Neural cell (in vitro differentiated cells): ENCODE measurements at regions not wholly inside any gene's neighbourhood (a gene's known extent, or its start where the extent isn't known, plus 50 kb on each side); places are given as distances from the start of the nearest gene placed in this dataset.

Experiments
- H2AFZ ChIP-seq: fragments of 200-600, 300-800 bp; sonication (generic), shearing (Covaris generic); 2 replicates; pipeline ENCODE4 v1.6.0; 2014; ENCODE audit warnings: low read depth, mild to moderate bottlenecking, antibody characterized with exemption, low read length, moderate library complexity
- H3F3A ChIP-seq: fragments of 200-600 bp; shearing (Covaris generic); 2 replicates; pipeline ENCODE4 v1.6.1; 2016; ENCODE audit warnings: mild to moderate bottlenecking, moderate library complexity, mixed read lengths, antibody characterized with exemption, low read length; ENCODE audit not compliant: insufficient read depth, poor library complexity, severe bottlenecking
- H3K27ac ChIP-seq: fragments of 200-600, 300-800 bp; sonication (generic), shearing (Covaris generic); 2 replicates; pipeline ENCODE4 v1.5.1; 2014; ENCODE audit warnings: mild to moderate bottlenecking, low read length, moderate library complexity
- H3K27me3 ChIP-seq: fragments of 300-800, 200-600 bp; sonication (generic), shearing (Covaris generic); 2 replicates; pipeline ENCODE4 v1.6.0; 2014; ENCODE audit warnings: mild to moderate bottlenecking, low read depth, low read length, moderate library complexity; ENCODE audit not compliant: insufficient read depth
- H3K36me3 ChIP-seq: fragments of 300-800, 200-600 bp; sonication (generic), shearing (Covaris generic); 2 replicates; pipeline ENCODE4 v1.5.1; 2014; ENCODE audit warnings: mild to moderate bottlenecking, antibody characterized with exemption, low read length, moderate library complexity; ENCODE audit not compliant: insufficient read depth
- H3K4me2 ChIP-seq: fragments of 300-800, 200-600 bp; sonication (generic), shearing (Covaris generic); 2 replicates; pipeline ENCODE4 v1.6.0; 2014; ENCODE audit warnings: mild to moderate bottlenecking, low read length
- H3K4me3 ChIP-seq: fragments of 300-800, 200-600 bp; sonication (generic), shearing (Covaris generic); 2 replicates; pipeline ENCODE4 v1.5.1; 2014; ENCODE audit warnings: mild to moderate bottlenecking, low read length, moderate library complexity
- H3K79me2 ChIP-seq: fragments of 200-600 bp; shearing (Covaris generic); replicated peaks from 2 replicates; pipeline ENCODE4 v1.6.0; 2014; ENCODE audit warnings: mild to moderate bottlenecking, low read length, moderate library complexity; ENCODE audit not compliant: insufficient read depth
- H3K9ac ChIP-seq: fragments of 300-800, 200-600 bp; sonication (generic), shearing (Covaris generic); 2 replicates; pipeline ENCODE4 v1.6.1; 2016; ENCODE audit warnings: mild to moderate bottlenecking, low read length, mixed read lengths
- H3K9me2 ChIP-seq: fragments of 200-600 bp; shearing (Covaris generic); 2 replicates; pipeline ENCODE4 v1.6.1; 2016; ENCODE audit warnings: mild to moderate bottlenecking, low read length, mixed read lengths; ENCODE audit not compliant: insufficient read depth
- H3K9me3 ChIP-seq: fragments of 200-600, 300-800 bp; sonication (generic), shearing (Covaris generic); 2 replicates; pipeline ENCODE4 v1.6.1; 2016; ENCODE audit warnings: mild to moderate bottlenecking, mixed run types, low read length, moderate library complexity, mixed read lengths
- H4K20me1 ChIP-seq: fragments of 200-600 bp; shearing (Covaris generic); 2 replicates; pipeline ENCODE4 v1.6.1; 2016; ENCODE audit warnings: mild to moderate bottlenecking, mixed run types; ENCODE audit not compliant: insufficient read depth
- EP300 ChIP-seq: fragments of 450-650 bp; conservative IDR thresholded peaks from 2 replicates; pipeline ENCODE4 v1.6.1; 2014; ENCODE audit warnings: antibody characterized with exemption, mild to moderate bottlenecking, moderate library complexity; ENCODE audit not compliant: poor library complexity, severe bottlenecking
- EZH2 ChIP-seq: fragments of 200-600, 300-800 bp; shearing (Covaris generic), sonication (generic); IDR thresholded peaks from 2 replicates; pipeline ENCODE4 v1.6.1; 2014; ENCODE audit warnings: antibody characterized with exemption, low read length, borderline replicate concordance, mild to moderate bottlenecking; ENCODE audit not compliant: insufficient read depth, poor library complexity, severe bottlenecking
- MXI1 ChIP-seq: fragments of 450-650 bp; conservative IDR thresholded peaks from 2 replicates; pipeline ENCODE4 v1.6.1; 2014; ENCODE audit warnings: antibody characterized with exemption, mild to moderate bottlenecking; ENCODE audit not compliant: poor library complexity, severe bottlenecking
- POLR2AphosphoS5 ChIP-seq: IDR thresholded peaks from 2 replicates; pipeline ENCODE4 v1.6.1; 2012
- RAD21 ChIP-seq: fragments of 450-650 bp; conservative IDR thresholded peaks from 2 replicates; pipeline ENCODE4 v1.6.1; 2014; ENCODE audit warnings: antibody characterized with exemption, mild to moderate bottlenecking, moderate library complexity
- SMC3 ChIP-seq: fragments of 450-650 bp; conservative IDR thresholded peaks from 2 replicates; pipeline ENCODE4 v1.6.1; 2014; ENCODE audit warnings: antibody characterized with exemption, mild to moderate bottlenecking, moderate library complexity; ENCODE audit not compliant: poor library complexity
- TAF1 ChIP-seq: IDR thresholded peaks from 2 replicates; pipeline ENCODE4 v1.6.1; 2012; ENCODE audit warnings: low read depth
- TF ChIP-seq, protein P1 (sequence below): IDR thresholded peaks from 2 replicates; pipeline ENCODE4 v1.6.1; 2012; ENCODE audit warnings: borderline replicate concordance
- TF ChIP-seq, protein P2 (sequence below): fragments of 450-650 bp; IDR thresholded peaks from 2 replicates; pipeline ENCODE4 v1.5.1; 2014; ENCODE audit warnings: antibody characterized with exemption, mild to moderate bottlenecking, moderate library complexity; ENCODE audit not compliant: poor library complexity, severe bottlenecking

- TF ChIP-seq, protein P1, sequence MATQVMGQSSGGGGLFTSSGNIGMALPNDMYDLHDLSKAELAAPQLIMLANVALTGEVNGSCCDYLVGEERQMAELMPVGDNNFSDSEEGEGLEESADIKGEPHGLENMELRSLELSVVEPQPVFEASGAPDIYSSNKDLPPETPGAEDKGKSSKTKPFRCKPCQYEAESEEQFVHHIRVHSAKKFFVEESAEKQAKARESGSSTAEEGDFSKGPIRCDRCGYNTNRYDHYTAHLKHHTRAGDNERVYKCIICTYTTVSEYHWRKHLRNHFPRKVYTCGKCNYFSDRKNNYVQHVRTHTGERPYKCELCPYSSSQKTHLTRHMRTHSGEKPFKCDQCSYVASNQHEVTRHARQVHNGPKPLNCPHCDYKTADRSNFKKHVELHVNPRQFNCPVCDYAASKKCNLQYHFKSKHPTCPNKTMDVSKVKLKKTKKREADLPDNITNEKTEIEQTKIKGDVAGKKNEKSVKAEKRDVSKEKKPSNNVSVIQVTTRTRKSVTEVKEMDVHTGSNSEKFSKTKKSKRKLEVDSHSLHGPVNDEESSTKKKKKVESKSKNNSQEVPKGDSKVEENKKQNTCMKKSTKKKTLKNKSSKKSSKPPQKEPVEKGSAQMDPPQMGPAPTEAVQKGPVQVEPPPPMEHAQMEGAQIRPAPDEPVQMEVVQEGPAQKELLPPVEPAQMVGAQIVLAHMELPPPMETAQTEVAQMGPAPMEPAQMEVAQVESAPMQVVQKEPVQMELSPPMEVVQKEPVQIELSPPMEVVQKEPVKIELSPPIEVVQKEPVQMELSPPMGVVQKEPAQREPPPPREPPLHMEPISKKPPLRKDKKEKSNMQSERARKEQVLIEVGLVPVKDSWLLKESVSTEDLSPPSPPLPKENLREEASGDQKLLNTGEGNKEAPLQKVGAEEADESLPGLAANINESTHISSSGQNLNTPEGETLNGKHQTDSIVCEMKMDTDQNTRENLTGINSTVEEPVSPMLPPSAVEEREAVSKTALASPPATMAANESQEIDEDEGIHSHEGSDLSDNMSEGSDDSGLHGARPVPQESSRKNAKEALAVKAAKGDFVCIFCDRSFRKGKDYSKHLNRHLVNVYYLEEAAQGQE: no peak
- no peak for TF ChIP-seq EP300
- TF ChIP-seq POLR2AphosphoS5: no peak
- TF ChIP-seq EZH2: no peak
- no peak for TF ChIP-seq MXI1
- no peak for TF ChIP-seq RAD21
- TF ChIP-seq TAF1: no peak
- TF ChIP-seq, protein P2, sequence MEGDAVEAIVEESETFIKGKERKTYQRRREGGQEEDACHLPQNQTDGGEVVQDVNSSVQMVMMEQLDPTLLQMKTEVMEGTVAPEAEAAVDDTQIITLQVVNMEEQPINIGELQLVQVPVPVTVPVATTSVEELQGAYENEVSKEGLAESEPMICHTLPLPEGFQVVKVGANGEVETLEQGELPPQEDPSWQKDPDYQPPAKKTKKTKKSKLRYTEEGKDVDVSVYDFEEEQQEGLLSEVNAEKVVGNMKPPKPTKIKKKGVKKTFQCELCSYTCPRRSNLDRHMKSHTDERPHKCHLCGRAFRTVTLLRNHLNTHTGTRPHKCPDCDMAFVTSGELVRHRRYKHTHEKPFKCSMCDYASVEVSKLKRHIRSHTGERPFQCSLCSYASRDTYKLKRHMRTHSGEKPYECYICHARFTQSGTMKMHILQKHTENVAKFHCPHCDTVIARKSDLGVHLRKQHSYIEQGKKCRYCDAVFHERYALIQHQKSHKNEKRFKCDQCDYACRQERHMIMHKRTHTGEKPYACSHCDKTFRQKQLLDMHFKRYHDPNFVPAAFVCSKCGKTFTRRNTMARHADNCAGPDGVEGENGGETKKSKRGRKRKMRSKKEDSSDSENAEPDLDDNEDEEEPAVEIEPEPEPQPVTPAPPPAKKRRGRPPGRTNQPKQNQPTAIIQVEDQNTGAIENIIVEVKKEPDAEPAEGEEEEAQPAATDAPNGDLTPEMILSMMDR: no peak
- no peak for TF ChIP-seq SMC3
- Histone ChIP-seq H3K4me2 (no peak overlapping the region), H3K9ac (no peak overlapping the region)
These were observed 239.0 kb downstream of the REEP3 start for GRCh38 chr10:63760034-63760707.

GRCh38 chr10:63760708-63761047 is 239.5 kb downstream of the REEP3 start:
- H3K27ac ChIP-seq: no peak overlapping the region
- TF ChIP-seq SMC3 (no peak), MXI1 (no peak), POLR2AphosphoS5 (no peak), RAD21 (no peak), EP300 (no peak)
- H3K9me3 ChIP-seq: no peaks in the 10 kb centered on the region
- H3K4me3 ChIP-seq: no peak overlapping the region
- no peaks in the 10 kb centered on the region for H3K9me2 ChIP-seq
- no peaks in the 10 kb centered on the region for H3K27me3 ChIP-seq
- H3K36me3 ChIP-seq: no peaks in the 10 kb centered on the region
- H3K79me2 ChIP-seq: no peaks in the 10 kb centered on the region
- H4K20me1 ChIP-seq: no peaks in the 10 kb centered on the region
- no peaks in the 10 kb centered on the region for H3F3A ChIP-seq
- H3K4me2 ChIP-seq: no peak overlapping the region
- H2AFZ ChIP-seq: no peak overlapping the region
- no peak overlapping the region for H3K9ac ChIP-seq

More at GRCh38 chr10:63760034-63760707, 239.0 kb downstream of the REEP3 start:
- Histone ChIP-seq H3K36me3 (no peaks in the 10 kb centered on the region), H2AFZ (no peak overlapping the region), H4K20me1 (no peaks in the 10 kb centered on the region), H3F3A (no peaks in the 10 kb centered on the region), H3K9me3 (no peaks in the 10 kb centered on the region), H3K79me2 (no peaks in the 10 kb centered on the region), H3K27ac (no peak overlapping the region), H3K27me3 (no peaks in the 10 kb centered on the region), H3K4me3 (no peak overlapping the region), H3K9me2 (no peaks in the 10 kb centered on the region)
